Mammary epithelial cell (primary cell): ENCODE measurements at regions not wholly inside any gene's neighbourhood (a gene's known extent, or its start where the extent isn't known, plus 50 kb on each side); places are given as distances from the start of the nearest gene placed in this dataset.
A peak's percentile ranks its signal among the peaks of the same experiment; 100 is the strongest.

Experiments
- CTCF ChIP-seq, 2 donors: IDR thresholded peaks in 1 of 2; conservative IDR thresholded peaks in 1 of 2; 2 replicates each; pipeline ENCODE4 v1.5.1; 2011 to 2012; ENCODE audit warnings: inconsistent platforms in 2 of 2, low read length in 2 of 2, mild to moderate bottlenecking in 2 of 2, control low read depth in 1 of 2, low read depth in 1 of 2; ENCODE audit not compliant: insufficient read depth in 1 of 2; ENCODE audit errors: extremely low read depth in 1 of 2
- EZH2 ChIP-seq: IDR thresholded peaks from 2 replicates; pipeline ENCODE4 v1.6.1; 2012; ENCODE audit warnings: low read length, inconsistent platforms, borderline replicate concordance

- peak in 1 of 2 donors; percentile 39 for TF ChIP-seq CTCF (conservative IDR thresholded peaks at IDR 0.05 in 1 of 2, IDR thresholded peaks at IDR 0.05 in 1 of 2; ENCODE audit: extremely low read depth in 1 of 2, insufficient read depth in 1 of 2, low read depth in 1 of 2, low read length in 2 of 2)
- TF ChIP-seq EZH2 = no peak
These were observed 104.9 kb upstream of the C7orf33 start for GRCh38 chr7:148485618-148486017.
